ENCODE measurements at regions not wholly inside any gene's neighbourhood (a gene's known extent, or its start where the extent isn't known, plus 50 kb on each side); places are given as distances from the start of the nearest gene placed in this dataset.

- DNase-seq (ENCODE audit: low read depth), result no peak
Measured at GRCh38 chr5:124372457-124372856, 374.0 kb downstream of the ZNF608 start.

- peak; percentile 6 for DNase-seq (ENCODE audit: low read depth)
Measured at GRCh38 chr5:124371111-124371706, 375.2 kb downstream of the ZNF608 start.

- DNase-seq (ENCODE audit: low read depth), result no peak
Measured at GRCh38 chr5:124370601-124371000, 375.8 kb downstream of the ZNF608 start.

- no peak for DNase-seq (ENCODE audit: low read depth)
Measured at GRCh38 chr5:124365361-124365801, 381.1 kb downstream of the ZNF608 start.

- no peak for DNase-seq (ENCODE audit: low read depth)
Measured at GRCh38 chr5:124355928-124356327, 390.5 kb downstream of the ZNF608 start.

- DNase-seq (ENCODE audit: low read depth), result no peak
Measured at GRCh38 chr5:124353016-124353415, 393.4 kb downstream of the ZNF608 start.

GRCh38 chr5:124352312-124352711 is 394.1 kb downstream of the ZNF608 start:
- no peak for DNase-seq (ENCODE audit: low read depth)

- no peak for DNase-seq (ENCODE audit: low read depth)
Measured at GRCh38 chr5:124349931-124350330, 396.5 kb downstream of the ZNF608 start.

GRCh38 chr5:124343451-124343867 is 403.0 kb downstream of the ZNF608 start:
- DNase-seq (ENCODE audit: low read depth), result peak; percentile 72

GRCh38 chr5:124342986-124343385 is 403.5 kb downstream of the ZNF608 start:
- no peak for DNase-seq (ENCODE audit: low read depth)

GRCh38 chr5:124342584-124342983 is 403.9 kb downstream of the ZNF608 start:
- DNase-seq (ENCODE audit: low read depth), result no peak

GRCh38 chr5:124342027-124342471 is 404.4 kb downstream of the ZNF608 start:
- DNase-seq (ENCODE audit: low read depth), result peak; percentile 36

- DNase-seq (ENCODE audit: low read depth), result no peak
Measured at GRCh38 chr5:124341066-124341858, 405.2 kb downstream of the ZNF608 start.

GRCh38 chr5:124337996-124338395 is 408.4 kb downstream of the ZNF608 start:
- no peak for DNase-seq (ENCODE audit: low read depth)

- DNase-seq (ENCODE audit: low read depth), result no peak
Measured at GRCh38 chr5:124333298-124333979, 413.0 kb downstream of the ZNF608 start.

GRCh38 chr5:124332273-124332672 is 414.2 kb downstream of the ZNF608 start:
- no peak for DNase-seq (ENCODE audit: low read depth)

GRCh38 chr5:124330595-124331220 is 415.7 kb downstream of the ZNF608 start:
- no peak for DNase-seq (ENCODE audit: low read depth)

- no peak for DNase-seq (ENCODE audit: low read depth)
Measured at GRCh38 chr5:124328201-124328600, 418.2 kb downstream of the ZNF608 start.

GRCh38 chr5:124318661-124319060 is 427.8 kb downstream of the ZNF608 start:
- no peak for DNase-seq (ENCODE audit: low read depth)

GRCh38 chr5:124317451-124317850 is 429.0 kb downstream of the ZNF608 start:
- DNase-seq (ENCODE audit: low read depth), result no peak

GRCh38 chr5:124315741-124316415 is 430.6 kb downstream of the ZNF608 start:
- DNase-seq (ENCODE audit: low read depth), result peak; percentile 45

- no peak for DNase-seq (ENCODE audit: low read depth)
Measured at GRCh38 chr5:124310453-124310852, 436.0 kb downstream of the ZNF608 start.
